Activated naive CD8-positive, alpha-beta T cell treated with anti-CD3 and anti-CD28 coated beads, Interleukin-2, amount 10 ng/mL, durations not matched to agents 7 days and 5 days (primary cell): ENCODE measurements at regions not wholly inside any gene's neighbourhood (a gene's known extent, or its start where the extent isn't known, plus 50 kb on each side); places are given as distances from the start of the nearest gene placed in this dataset.
"Not testable (repeated sequence)": the region's sequence is repeated elsewhere in the genome, so short reads cannot be mapped to it uniquely, and the experiment has no call there.

Source experiments
- ATAC-seq: fragments of 150-1000 bp; cut with Tn5 transposase; one replicate; pipeline ENCODE4 v1.10.0; 2021; ENCODE audit warnings: low read depth, moderate library complexity
- POLR2A ChIA-PET: fragments of 350-600 bp; sonication (Branson Sonifier 250); formaldehyde crosslinking; loops from one replicate; lab custom pipeline; 2021; ENCODE audit warnings: antibody characterized with exemption; lab: Charles Lee
- DNase-seq: peaks from one replicate; pipeline ENCODE4 v3.0.0; 2021
- H3K27ac Mint-ChIP-seq: one replicate; pipeline ENCODE4 v1.8.0; 2022; ENCODE audit warnings: mild to moderate bottlenecking, mixed read lengths
- H3K27me3 Mint-ChIP-seq: one replicate; pipeline ENCODE4 v1.8.0; 2022; ENCODE audit warnings: mild to moderate bottlenecking, moderate library complexity, mixed read lengths
- H3K36me3 Mint-ChIP-seq: one replicate; pipeline ENCODE4 v1.8.0; 2021; ENCODE audit warnings: mild to moderate bottlenecking, mixed read lengths
- H3K4me1 Mint-ChIP-seq: one replicate; pipeline ENCODE4 v1.8.0; 2021; ENCODE audit warnings: mixed read lengths
- H3K4me3 Mint-ChIP-seq: one replicate; pipeline ENCODE4 v1.8.0; 2022; ENCODE audit warnings: mild to moderate bottlenecking, moderate library complexity, mixed read lengths
- H3K9me3 Mint-ChIP-seq: one replicate; pipeline ENCODE4 v1.8.0; 2021; ENCODE audit warnings: mixed read lengths

GRCh38 chr3:145063616-145064015 is 1092.0 kb downstream of the DIPK2A start:
- Mint-ChIP-seq H3K4me3 (no peak overlapping the region), H3K4me1 (no peaks in the 10 kb centered on the region), H3K36me3 (no peaks in the 10 kb centered on the region), H3K9me3 (peaks cover 12% of the 10 kb centered on the region), H3K27me3 (no peaks in the 10 kb centered on the region), H3K27ac (no peak overlapping the region)
- no peak for ATAC-seq
- POLR2A ChIA-PET, result no interaction called here
- no peak for DNase-seq

DNA sequence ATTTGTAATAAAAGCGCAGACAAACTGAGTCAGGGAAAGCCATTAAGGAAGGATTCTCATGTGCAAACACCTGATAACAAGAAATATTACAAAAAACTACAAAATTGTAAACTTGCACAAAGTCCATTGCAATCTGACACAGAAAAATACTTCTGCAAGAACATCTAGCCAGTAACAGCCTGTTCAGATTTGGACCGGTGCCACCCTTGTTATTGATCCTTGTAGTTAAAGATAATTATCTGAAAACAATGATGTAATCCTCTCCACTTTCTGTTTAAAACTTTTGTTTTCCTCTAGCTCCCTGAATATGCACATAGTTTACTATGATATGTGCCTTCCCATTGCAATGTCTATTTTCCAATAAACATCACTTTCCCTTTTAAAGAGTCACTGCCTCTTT is 1090.2 kb downstream of the PLOD2 start:
- Mint-ChIP-seq H3K27ac (no peak overlapping the region), H3K4me3 (no peak overlapping the region), H3K4me1 (no peaks in the 10 kb centered on the region), H3K9me3 (peaks cover 9% of the 10 kb centered on the region), H3K36me3 (no peaks in the 10 kb centered on the region), H3K27me3 (no peaks in the 10 kb centered on the region)
- ATAC-seq (no peak), DNase-seq (no peak)
- POLR2A ChIA-PET, result no interaction called here

DNA sequence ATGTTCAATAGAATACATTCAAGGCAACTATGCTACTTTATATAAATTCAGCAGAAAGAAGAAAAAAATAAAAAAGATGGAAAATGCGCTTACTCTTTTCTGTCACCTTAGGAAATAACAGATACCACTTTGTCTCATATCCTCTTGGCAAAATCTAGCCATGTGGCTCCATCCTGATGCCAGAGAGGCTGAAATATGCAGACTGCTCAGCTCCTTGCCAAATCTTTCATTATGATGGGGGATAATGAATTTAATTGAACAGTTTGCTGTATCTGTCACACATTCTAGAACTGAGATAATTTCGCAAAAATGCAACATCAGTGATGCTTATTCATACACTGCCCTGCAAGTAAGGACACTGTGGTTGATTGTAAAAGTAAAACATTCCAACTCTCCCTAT is 1081.5 kb downstream of the PLOD2 start:
- no peak overlapping the region for H3K4me3 Mint-ChIP-seq
- ATAC-seq, result no peak
- H3K9me3 Mint-ChIP-seq, result no peaks in the 10 kb centered on the region
- DNase-seq, result no peak
- POLR2A ChIA-PET, result no interaction called here
- H3K27ac Mint-ChIP-seq, result no peak overlapping the region
- no peaks in the 10 kb centered on the region for H3K36me3 Mint-ChIP-seq
- no peaks in the 10 kb centered on the region for H3K4me1 Mint-ChIP-seq
- no peaks in the 10 kb centered on the region for H3K27me3 Mint-ChIP-seq

DNA sequence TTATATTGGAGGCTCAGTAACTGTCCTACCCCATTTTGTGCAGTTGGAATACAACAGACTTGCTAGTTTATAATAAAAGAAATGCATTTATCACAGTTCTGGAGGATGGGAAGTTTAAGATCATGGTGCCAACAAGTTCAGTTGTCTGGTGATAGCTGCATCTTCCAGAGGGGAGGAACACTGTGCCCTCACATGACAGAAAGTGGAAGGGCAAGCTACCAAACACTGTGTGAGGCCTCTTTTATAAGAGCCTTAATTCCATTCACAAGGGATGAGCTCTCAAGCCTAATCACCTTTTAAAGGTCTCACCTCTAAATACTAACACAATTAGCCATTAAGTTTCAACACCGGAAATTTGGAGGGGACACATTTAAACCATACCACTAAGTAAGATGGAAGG is 1073.9 kb downstream of the PLOD2 start:
- Mint-ChIP-seq H3K4me1 (no peaks in the 10 kb centered on the region), H3K9me3 (no peaks in the 10 kb centered on the region), H3K4me3 (no peak overlapping the region), H3K27ac (no peak overlapping the region), H3K27me3 (no peaks in the 10 kb centered on the region), H3K36me3 (no peaks in the 10 kb centered on the region)
- ATAC-seq, result no peak
- no peak for DNase-seq
- POLR2A ChIA-PET, result no interaction called here

- ATAC-seq, result no peak
- no peak overlapping the region for H3K4me3 Mint-ChIP-seq
- no peaks in the 10 kb centered on the region for H3K27me3 Mint-ChIP-seq
- H3K36me3 Mint-ChIP-seq, result no peaks in the 10 kb centered on the region
- no peak overlapping the region for H3K27ac Mint-ChIP-seq
- no peak for DNase-seq
- H3K4me1 Mint-ChIP-seq, result no peaks in the 10 kb centered on the region
- H3K9me3 Mint-ChIP-seq, result no peaks in the 10 kb centered on the region
- POLR2A ChIA-PET, result no interaction called here
These were observed 1072.1 kb downstream of the PLOD2 start for GRCh38 chr3:145088917-145089316.

- no peaks in the 10 kb centered on the region for H3K9me3 Mint-ChIP-seq
These were observed 1071.6 kb downstream of the PLOD2 start for GRCh38 chr3:145089337-145089736.

DNA sequence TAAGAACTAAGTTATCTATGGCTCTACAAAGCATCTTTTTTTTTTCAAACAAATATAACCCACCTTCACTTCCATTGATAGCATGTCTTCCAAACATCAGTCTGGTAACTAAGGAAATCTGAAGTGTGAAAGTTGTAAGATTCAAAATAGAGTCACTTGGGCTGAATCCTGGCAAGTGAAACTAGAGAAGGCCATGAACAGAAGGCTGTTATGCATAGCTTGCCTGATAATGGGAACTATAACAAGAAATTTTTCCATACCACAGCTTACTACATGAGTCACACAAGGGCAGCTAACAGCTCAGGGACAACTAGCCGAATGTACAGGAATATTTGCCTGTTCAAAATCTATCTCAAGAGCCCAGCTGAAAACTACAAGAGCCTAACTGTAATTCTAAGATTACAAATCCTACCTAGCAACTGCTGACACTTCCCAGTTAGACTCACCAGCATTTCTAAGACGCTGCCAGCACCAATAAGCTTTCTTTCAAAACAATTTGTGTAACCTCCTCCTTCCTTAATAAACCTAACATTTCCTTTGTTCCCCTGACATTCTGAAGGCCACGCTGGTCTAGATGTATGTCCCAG is 1066.5 kb downstream of the PLOD2 start:
- no peaks in the 10 kb centered on the region for H3K27me3 Mint-ChIP-seq
- no peaks in the 10 kb centered on the region for H3K9me3 Mint-ChIP-seq
- H3K27ac Mint-ChIP-seq, result no peak overlapping the region
- ATAC-seq (no peak), DNase-seq (no peak)
- POLR2A ChIA-PET, result no interaction called here
- no peak overlapping the region for H3K4me3 Mint-ChIP-seq
- H3K4me1 Mint-ChIP-seq, result no peaks in the 10 kb centered on the region
- no peaks in the 10 kb centered on the region for H3K36me3 Mint-ChIP-seq

More at GRCh38 chr3:145089337-145089736, 1071.6 kb downstream of the PLOD2 start:
- POLR2A ChIA-PET, result no interaction called here
- Mint-ChIP-seq H3K4me3 (no peak overlapping the region), H3K27me3 (no peaks in the 10 kb centered on the region), H3K4me1 (no peaks in the 10 kb centered on the region), H3K36me3 (no peaks in the 10 kb centered on the region), H3K27ac (no peak overlapping the region)
- ATAC-seq, result no peak
- no peak for DNase-seq

DNA sequence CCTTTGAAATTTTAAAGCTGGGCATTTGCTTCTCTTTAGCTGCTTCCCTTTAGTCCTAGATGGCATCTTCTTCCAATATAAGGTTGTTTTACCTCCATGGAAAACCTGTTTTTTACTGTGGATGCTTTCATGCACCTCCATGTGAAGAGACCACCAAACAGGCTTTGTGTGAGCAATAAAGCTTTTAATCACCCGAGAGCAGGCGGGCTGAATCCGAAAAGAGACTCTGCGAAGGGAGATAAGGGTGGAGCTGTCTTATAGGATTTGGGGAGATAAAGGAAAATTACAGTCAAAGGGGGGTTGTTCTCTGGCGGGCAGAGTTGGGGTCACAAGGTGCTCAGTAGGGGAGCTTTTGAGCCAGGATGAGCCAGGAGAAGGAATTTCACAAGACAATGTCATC is 1049.8 kb downstream of the PLOD2 start:
- POLR2A ChIA-PET, H3K36me3 Mint-ChIP-seq, DNase-seq, ATAC-seq, H3K27ac Mint-ChIP-seq, H3K4me1 Mint-ChIP-seq, H3K27me3 Mint-ChIP-seq, H3K9me3 Mint-ChIP-seq, H3K4me3 Mint-ChIP-seq: not testable (repeated sequence)

- no peak overlapping the region for H3K27ac Mint-ChIP-seq
- H3K27me3 Mint-ChIP-seq, result no peaks in the 10 kb centered on the region
- POLR2A ChIA-PET, result no interaction called here
- H3K36me3 Mint-ChIP-seq, result no peaks in the 10 kb centered on the region
- ATAC-seq (no peak), DNase-seq (no peak)
- no peak overlapping the region for H3K4me3 Mint-ChIP-seq
- H3K4me1 Mint-ChIP-seq, result no peaks in the 10 kb centered on the region
- H3K9me3 Mint-ChIP-seq, result peaks cover 5% of the 10 kb centered on the region
These were observed 1044.2 kb downstream of the PLOD2 start for GRCh38 chr3:145116769-145117168.

DNA sequence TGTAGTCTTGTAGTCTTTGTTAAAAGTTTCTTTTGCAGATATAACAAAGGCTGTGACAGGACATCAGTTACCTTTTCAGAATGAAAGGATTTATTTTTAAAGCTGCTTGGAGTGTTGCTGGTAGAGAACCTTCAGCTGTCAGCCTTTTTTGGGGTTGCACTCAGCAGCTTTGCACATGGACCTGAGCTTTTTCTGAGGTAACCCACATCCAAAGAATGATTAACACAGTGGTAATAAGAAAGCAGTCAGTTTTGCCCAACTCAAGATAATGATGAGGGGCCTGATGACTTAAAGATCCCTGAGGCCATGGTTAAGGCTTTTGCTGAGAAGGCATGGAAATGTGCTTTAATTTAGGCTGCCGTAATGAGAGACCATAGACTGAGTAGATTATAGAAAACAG is 1042.7 kb downstream of the PLOD2 start:
- ATAC-seq (no peak), DNase-seq (no peak)
- POLR2A ChIA-PET, result no interaction called here
- no peaks in the 10 kb centered on the region for H3K4me1 Mint-ChIP-seq
- peaks cover 5% of the 10 kb centered on the region for H3K9me3 Mint-ChIP-seq
- no peak overlapping the region for H3K27ac Mint-ChIP-seq
- H3K4me3 Mint-ChIP-seq, result no peak overlapping the region
- no peaks in the 10 kb centered on the region for H3K36me3 Mint-ChIP-seq
- H3K27me3 Mint-ChIP-seq, result no peaks in the 10 kb centered on the region

GRCh38 chr3:145124900-145125678 is 1035.9 kb downstream of the PLOD2 start:
- POLR2A ChIA-PET, result no interaction called here
- ATAC-seq (no peak), DNase-seq (no peak)
- H3K36me3 Mint-ChIP-seq, result no peaks in the 10 kb centered on the region
- no peaks in the 10 kb centered on the region for H3K4me1 Mint-ChIP-seq
- H3K27ac Mint-ChIP-seq, result no peak overlapping the region
- no peaks in the 10 kb centered on the region for H3K27me3 Mint-ChIP-seq
- H3K9me3 Mint-ChIP-seq, result no peaks in the 10 kb centered on the region
- H3K4me3 Mint-ChIP-seq, result no peak overlapping the region

DNA sequence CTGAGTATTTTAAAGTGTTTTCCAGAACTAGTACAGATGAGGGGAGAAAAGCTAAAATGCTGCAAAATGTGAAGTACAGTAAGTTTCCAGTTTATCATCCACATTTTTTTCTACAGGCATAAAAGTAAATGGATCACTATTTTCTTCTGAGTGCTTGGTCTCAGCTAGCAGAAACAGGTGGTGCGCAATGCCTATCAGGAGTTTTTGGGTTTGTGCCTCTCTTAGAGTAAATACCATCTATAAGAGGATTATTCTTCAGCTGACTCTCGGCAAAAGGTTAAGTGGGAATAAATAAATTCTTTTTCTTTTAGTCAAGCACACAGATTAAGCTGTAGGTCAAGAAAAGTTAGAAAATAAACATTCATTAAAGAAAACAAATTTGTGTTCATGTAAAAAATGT is 1027.7 kb downstream of the PLOD2 start:
- no peaks in the 10 kb centered on the region for H3K27me3 Mint-ChIP-seq
- POLR2A ChIA-PET, result no interaction called here
- no peaks in the 10 kb centered on the region for H3K4me1 Mint-ChIP-seq
- H3K27ac Mint-ChIP-seq, result no peak overlapping the region
- H3K4me3 Mint-ChIP-seq, result no peak overlapping the region
- H3K9me3 Mint-ChIP-seq, result no peaks in the 10 kb centered on the region
- no peak for DNase-seq
- H3K36me3 Mint-ChIP-seq, result no peaks in the 10 kb centered on the region
- no peak for ATAC-seq

GRCh38 chr3:145134738-145135137 is 1026.2 kb downstream of the PLOD2 start:
- Mint-ChIP-seq H3K4me3 (no peak overlapping the region), H3K36me3 (no peaks in the 10 kb centered on the region), H3K9me3 (no peaks in the 10 kb centered on the region), H3K4me1 (no peaks in the 10 kb centered on the region), H3K27ac (no peak overlapping the region), H3K27me3 (no peaks in the 10 kb centered on the region)
- ATAC-seq (no peak), DNase-seq (no peak)
- POLR2A ChIA-PET, result no interaction called here

GRCh38 chr3:145144361-145144760 is 1016.6 kb downstream of the PLOD2 start:
- Mint-ChIP-seq H3K27ac (no peak overlapping the region), H3K9me3 (no peaks in the 10 kb centered on the region), H3K4me1 (no peaks in the 10 kb centered on the region), H3K36me3 (no peaks in the 10 kb centered on the region), H3K4me3 (no peak overlapping the region), H3K27me3 (no peaks in the 10 kb centered on the region)
- DNase-seq, result no peak
- ATAC-seq, result no peak
- POLR2A ChIA-PET, result no interaction called here
